ENCODE measurements at regions not wholly inside any gene's neighbourhood (a gene's known extent, or its start where the extent isn't known, plus 50 kb on each side); places are given as distances from the start of the nearest gene placed in this dataset.

GRCh38 chr6:14807130-14807529 is 438.7 kb upstream of the JARID2 start:
- DNase-seq = no peak

- DNase-seq = no peak
Measured at GRCh38 chr6:14807971-14808370, 437.9 kb upstream of the JARID2 start.

- DNase-seq = no peak
Measured at GRCh38 chr6:14810021-14810420, 435.8 kb upstream of the JARID2 start.

GRCh38 chr6:14811775-14812428 is 434.0 kb upstream of the JARID2 start:
- no peak for DNase-seq

GRCh38 chr6:14814016-14814415 is 431.9 kb upstream of the JARID2 start:
- DNase-seq = no peak

- DNase-seq = no peak
Measured at GRCh38 chr6:14816116-14816859, 429.6 kb upstream of the JARID2 start.

DNA sequence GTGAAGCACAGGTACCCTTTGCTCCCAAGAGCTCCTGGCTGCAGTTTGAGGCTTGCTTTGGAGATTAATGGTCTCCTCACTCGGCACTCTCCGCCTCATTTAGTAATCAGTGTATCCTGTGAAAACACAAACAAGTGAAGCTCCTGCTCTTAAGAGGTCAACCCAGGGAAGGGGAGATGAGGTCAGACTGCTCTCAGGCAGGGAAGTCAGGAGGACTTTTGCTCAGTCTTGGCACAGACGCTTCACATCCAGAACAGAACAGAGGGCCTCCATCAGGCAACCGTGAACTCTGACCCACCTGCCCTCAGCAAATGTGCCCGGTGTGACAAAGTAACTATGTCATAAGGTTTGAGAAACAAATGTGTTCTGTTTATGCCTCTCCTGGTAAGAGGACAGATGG is 428.8 kb upstream of the JARID2 start:
- DNase-seq = no peak

- DNase-seq = no peak
Measured at GRCh38 chr6:14818422-14818884, 427.4 kb upstream of the JARID2 start.

GRCh38 chr6:14819001-14819400 is 426.9 kb upstream of the JARID2 start:
- DNase-seq = no peak

DNA sequence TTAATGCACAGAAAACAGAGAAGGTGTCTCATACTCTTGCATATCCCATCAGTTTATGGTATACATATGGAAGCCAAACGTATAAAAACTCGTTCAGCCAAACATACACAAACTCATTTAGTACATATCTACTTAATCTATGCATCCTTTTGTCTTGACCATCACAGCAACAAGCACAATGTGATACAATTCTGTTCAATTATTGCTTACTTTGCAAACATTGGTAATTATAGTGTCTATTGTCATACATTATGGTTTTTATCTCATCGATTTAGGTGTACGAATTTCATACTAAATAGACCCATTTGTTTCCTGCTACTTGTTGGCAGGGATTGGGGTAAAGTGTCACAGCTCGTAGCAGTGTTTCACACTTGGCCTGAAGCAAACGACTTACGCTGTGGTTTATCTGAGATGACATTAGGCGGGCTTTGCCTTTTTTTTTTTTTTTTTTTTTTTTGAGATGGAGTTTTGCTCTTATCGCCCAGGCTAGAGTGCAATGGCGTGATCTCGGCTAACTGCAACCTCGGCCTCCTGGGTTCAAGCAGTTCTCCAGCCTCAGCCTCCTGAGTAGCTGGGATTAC is 425.9 kb upstream of the JARID2 start:
- no peak for DNase-seq

DNA sequence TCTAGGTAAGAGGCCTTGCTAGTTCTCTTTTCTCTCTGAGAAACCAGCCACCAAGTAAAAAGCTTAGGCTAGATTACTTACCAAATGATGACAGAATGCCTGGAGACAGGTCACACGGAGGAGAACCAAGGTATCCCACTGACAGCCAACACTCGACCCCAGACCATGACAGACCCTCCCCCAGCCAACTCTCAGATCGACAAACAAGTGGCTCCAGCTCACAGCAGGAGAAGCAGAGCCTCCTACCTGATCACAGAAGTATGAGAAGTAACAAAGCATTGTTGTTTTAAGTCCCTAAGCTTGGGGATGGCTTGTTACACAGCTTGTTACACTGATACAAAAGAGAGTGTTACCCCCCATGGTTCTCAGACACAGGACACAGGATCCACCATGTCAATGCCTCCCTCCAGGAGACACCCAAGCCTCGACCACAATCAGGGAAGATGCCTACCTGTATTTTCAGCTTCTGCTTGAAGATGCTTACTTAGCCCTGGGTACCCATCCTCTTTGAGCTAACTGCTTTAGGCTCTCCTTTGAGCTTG is 423.8 kb upstream of the JARID2 start:
- no peak for DNase-seq

GRCh38 chr6:14822679-14823078 is 423.2 kb upstream of the JARID2 start:
- DNase-seq = no peak

DNA sequence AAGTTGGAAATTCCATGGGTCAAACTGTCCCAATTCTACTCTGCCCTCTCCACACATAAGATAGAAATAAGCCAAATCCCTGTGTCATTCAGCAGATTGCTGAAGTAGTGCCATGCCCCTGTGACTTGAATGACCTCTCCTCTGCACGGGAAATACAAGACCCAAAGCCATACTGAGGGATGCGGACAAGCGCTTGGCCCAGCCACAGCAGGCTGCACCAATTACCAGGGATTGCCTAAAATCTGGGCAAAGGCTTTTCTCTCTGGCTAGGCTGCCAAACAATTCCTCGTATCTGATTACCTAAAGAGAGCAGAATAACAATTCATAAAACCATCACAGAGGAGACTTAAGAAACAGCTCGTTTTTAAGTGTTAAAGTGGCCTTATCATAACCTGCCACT is 421.8 kb upstream of the JARID2 start:
- DNase-seq = no peak

DNA sequence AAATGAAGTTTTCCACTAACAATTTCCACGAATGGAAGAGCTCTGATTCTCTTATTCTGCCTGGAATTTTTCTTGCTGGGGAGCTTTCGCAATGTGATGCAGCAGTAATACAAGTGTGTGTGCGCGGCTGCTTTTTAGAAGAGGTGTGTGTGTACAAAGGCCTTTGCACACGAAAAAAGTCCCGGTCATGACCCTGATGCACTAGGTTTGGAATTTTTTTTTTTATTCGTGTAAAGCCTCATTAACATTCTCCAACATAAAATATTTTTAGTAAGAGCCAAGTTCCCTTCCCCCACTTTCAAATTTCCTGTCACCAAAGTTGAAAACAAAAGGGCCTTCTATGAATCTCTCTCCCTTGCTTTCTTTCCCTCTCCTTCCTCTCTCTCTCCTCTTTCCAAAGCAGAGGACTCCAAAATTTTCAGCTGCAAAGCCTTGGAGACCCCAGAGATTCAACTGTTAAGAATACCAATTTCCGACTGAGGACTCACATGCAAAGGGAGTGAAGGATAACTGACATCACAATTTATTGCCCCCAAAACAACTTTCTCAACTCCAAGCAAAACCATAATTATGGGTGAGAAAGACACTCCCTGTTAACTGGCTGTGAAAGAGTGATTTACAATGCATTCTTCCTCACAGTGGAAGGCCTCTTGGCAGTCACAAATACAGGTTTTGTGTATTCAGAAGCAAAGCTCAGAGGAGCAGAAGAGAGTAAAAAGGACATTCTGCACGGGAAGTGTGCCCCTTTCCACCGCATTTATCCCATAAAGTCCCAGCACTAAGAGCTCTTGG is 421.2 kb upstream of the JARID2 start:
- no peak for DNase-seq

- no peak for DNase-seq
Measured at GRCh38 chr6:14826456-14826855, 419.4 kb upstream of the JARID2 start.

GRCh38 chr6:14827354-14827753 is 418.5 kb upstream of the JARID2 start:
- no peak for DNase-seq

DNA sequence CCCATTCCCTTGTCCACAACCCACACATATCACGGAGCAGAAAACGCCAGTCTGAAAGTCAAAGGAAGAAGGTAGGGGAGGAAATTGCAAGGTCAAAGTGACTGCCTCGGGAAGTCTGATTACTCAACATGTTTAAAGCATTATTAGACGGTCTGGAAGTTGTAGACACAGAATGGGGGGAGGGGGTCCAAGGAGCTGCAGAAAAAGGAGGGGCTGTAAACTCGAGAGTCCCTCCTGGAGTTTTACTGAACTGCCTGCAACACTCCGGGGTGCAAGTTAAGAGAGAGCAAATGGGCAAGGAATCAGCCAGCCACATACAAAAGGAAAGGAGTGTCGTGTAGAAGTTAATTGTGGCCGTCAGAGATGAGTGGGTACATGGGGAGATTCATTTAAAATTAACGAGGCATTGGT is 417.7 kb upstream of the JARID2 start:
- no peak for DNase-seq

- no peak for DNase-seq
Measured at GRCh38 chr6:14831070-14831469, 414.8 kb upstream of the JARID2 start.

GRCh38 chr6:14831937-14832336 is 413.9 kb upstream of the JARID2 start:
- no peak for DNase-seq

DNA sequence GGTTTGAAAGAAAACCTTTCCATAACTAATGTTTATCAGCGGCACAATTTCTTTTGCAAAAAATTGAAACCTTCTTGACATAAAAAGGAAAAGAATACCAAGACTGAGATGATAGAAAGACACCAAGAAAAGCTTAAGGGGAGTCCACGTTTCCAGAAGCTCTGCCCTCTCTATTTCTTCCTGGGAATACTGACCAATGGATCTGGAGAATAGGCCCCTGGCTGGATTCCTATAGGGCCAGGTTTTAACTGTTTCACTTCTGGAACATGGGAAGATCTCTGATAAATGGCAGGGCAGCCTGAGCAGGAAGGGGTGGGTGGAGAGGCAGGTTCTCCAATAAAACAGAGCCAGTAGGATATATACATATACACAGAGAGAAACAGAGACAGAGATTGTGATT is 413.4 kb upstream of the JARID2 start:
- DNase-seq = no peak

- DNase-seq = no peak
Measured at GRCh38 chr6:14834851-14835530, 410.9 kb upstream of the JARID2 start.

- no peak for DNase-seq
Measured at GRCh38 chr6:14837435-14837834, 408.4 kb upstream of the JARID2 start.

Measured in stimulated activated CD4-positive, alpha-beta T cell treated with anti-CD3 and anti-CD28 coated beads, Interleukin-2, amount 100 ng/mL, for 48 hours (primary cell).